Right forelimb (tissue), 1 donor: ENCODE measurements at regions not wholly inside any gene's neighbourhood (a gene's known extent, or its start where the extent isn't known, plus 50 kb on each side); places are given as distances from the start of the nearest gene placed in this dataset.
"Not testable (repeated sequence)": the region's sequence is repeated elsewhere in the genome, so short reads cannot be mapped to it uniquely, and the experiment has no call there.

Experiments
- DNase-seq: peaks from one replicate; pipeline ENCODE4 v3.0.0-alpha.2; 2018

GRCh38 chr5:174828804-174829510 is 104.6 kb downstream of the MSX2 start:
- no peak for DNase-seq

GRCh38 chr5:174827558-174827957 is 103.2 kb downstream of the MSX2 start:
- no peak for DNase-seq

- no peak for DNase-seq
These were observed 101.2 kb downstream of the MSX2 start for GRCh38 chr5:174825587-174825986.

- no peak for DNase-seq
These were observed 94.0 kb downstream of the MSX2 start for GRCh38 chr5:174818430-174818829.

- DNase-seq, result no peak
These were observed 93.2 kb downstream of the MSX2 start for GRCh38 chr5:174817610-174818009.

- DNase-seq, result no peak
These were observed 92.5 kb downstream of the MSX2 start for GRCh38 chr5:174816858-174817257.

- DNase-seq, result no peak
These were observed 87.1 kb downstream of the MSX2 start for GRCh38 chr5:174811438-174811837.

- no peak for DNase-seq
These were observed 86.4 kb downstream of the MSX2 start for GRCh38 chr5:174810796-174811195.

- DNase-seq, result no peak
These were observed 83.1 kb downstream of the MSX2 start for GRCh38 chr5:174807471-174807870.

GRCh38 chr5:174806729-174807128 is 82.3 kb downstream of the MSX2 start:
- DNase-seq, result no peak

GRCh38 chr5:174801798-174802197 is 77.4 kb downstream of the MSX2 start:
- DNase-seq, result no peak

GRCh38 chr5:174800435-174800834 is 76.1 kb downstream of the MSX2 start:
- no peak for DNase-seq

- no peak for DNase-seq
These were observed 74.7 kb downstream of the MSX2 start for GRCh38 chr5:174799121-174799520.

- no peak for DNase-seq
These were observed 74.2 kb downstream of the MSX2 start for GRCh38 chr5:174798551-174798951.

GRCh38 chr5:174796711-174797192 is 72.4 kb downstream of the MSX2 start:
- DNase-seq, result no peak

- DNase-seq, result no peak
These were observed 70.7 kb downstream of the MSX2 start for GRCh38 chr5:174794931-174795672.

GRCh38 chr5:174793684-174794328 is 69.4 kb downstream of the MSX2 start:
- peak; percentile 84 for DNase-seq

- no peak for DNase-seq
These were observed 68.7 kb downstream of the MSX2 start for GRCh38 chr5:174793076-174793475.

- not testable (repeated sequence) for DNase-seq
These were observed 67.9 kb downstream of the MSX2 start for GRCh38 chr5:174792265-174792664.

- DNase-seq, result no peak
These were observed 66.5 kb downstream of the MSX2 start for GRCh38 chr5:174790906-174791305.

- DNase-seq, result no peak
These were observed 65.2 kb downstream of the MSX2 start for GRCh38 chr5:174789596-174789995.

GRCh38 chr5:174785120-174785680 is 60.8 kb downstream of the MSX2 start:
- DNase-seq, result no peak
